GM12875 (cell line): ENCODE measurements at regions not wholly inside any gene's neighbourhood (a gene's known extent, or its start where the extent isn't known, plus 50 kb on each side); places are given as distances from the start of the nearest gene placed in this dataset.

Experiments used
- H3K4me3 ChIP-seq: one replicate; pipeline ENCODE4 v1.5.1; 2011; ENCODE audit warnings: low read depth, low read length, control low read depth
- CTCF ChIP-seq: IDR thresholded peaks from 2 replicates; pipeline ENCODE4 v1.5.1; 2011; ENCODE audit warnings: low read depth, mild to moderate bottlenecking, control low read depth, inconsistent platforms, low read length, moderate library complexity, borderline replicate concordance; ENCODE audit not compliant: insufficient read depth

DNA sequence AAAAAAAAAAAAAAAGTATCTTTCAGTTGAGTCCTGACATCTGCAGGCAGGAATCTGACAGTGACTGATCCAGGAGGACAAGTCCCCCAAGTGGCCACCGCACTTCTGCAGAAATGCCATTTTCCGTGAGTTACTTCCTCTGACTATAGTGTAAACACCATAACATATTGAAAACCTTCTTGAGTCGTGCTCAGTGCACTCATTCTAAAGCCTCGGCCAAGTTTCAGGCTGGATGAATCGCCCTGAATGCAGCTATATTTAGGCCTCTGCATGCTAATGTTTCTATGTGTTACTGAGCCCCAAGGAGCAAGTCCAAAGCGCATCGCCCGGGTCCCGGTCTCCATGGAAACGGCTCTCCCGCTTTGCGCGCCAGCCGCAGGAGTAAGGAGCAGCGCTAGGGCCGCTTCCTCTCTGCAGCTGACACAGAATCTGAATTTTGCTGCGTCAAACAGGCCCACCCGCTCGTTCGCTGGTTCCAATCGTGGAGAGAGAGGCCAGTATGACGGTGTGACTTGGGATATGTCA is 335.4 kb downstream of the MSX2 start:
- no peak overlapping the region for H3K4me3 ChIP-seq
- TF ChIP-seq CTCF, result no peak

GRCh38 chr5:175056831-175057230 is 332.4 kb downstream of the MSX2 start:
- H3K4me3 ChIP-seq, result no peak overlapping the region
- TF ChIP-seq CTCF, result no peak

DNA sequence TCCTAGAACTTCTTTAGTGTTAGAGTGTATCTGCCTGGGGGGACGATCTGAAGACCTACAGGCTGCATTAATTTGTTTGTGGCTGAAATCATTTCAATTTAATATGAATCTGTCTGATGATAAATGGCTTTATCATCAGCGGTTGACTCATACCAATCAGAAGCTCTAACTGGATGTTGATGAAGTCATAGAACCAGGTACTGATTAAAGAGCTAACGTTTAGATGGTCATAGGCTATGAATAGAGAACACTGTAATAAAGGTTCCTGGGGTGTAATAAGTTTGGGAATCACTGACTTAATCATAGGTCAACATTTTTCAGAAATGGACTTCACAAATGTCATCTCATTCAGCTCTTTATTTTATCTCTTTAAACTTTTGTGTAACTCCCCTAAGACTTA is 329.9 kb downstream of the MSX2 start:
- no peak for TF ChIP-seq CTCF
- H3K4me3 ChIP-seq, result no peak overlapping the region

DNA sequence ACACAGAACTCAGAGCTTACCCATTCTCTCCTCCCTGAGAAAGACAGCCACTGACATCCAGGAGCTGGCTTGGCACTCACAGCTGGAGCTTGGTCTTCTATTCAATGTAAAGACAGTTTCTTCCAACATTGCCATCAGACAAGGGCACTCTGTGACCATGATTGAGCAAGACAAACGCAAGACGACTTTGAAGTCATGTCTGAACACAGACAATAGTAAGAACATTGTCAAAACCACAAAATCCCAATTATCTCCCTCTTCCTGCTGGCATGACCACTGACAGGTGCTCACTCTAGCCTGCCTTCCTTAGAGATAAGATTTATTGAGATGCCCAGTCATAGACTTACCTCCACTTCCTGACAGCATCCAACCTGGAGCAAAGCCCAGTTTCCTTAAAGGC is 328.0 kb downstream of the MSX2 start:
- H3K4me3 ChIP-seq, result no peak overlapping the region
- no peak for TF ChIP-seq CTCF

DNA sequence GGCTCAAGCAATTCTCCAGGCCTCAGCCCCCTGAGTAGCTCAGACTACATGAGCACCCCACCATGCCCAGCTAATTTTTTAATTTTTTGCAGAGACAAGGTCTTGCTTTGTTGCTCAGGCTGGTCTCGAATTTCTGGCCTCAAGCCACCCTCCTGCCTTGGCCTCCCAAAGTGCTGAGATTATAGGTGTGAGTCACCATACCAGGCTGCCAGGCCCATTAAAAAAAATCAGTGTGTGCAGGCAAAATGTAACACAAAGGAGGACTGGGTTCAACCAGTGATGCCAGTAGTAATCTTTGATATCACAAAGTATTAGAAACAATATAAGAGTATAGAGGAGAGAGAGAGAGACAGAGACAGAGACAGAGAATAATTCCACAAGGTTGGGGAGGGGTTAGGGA is 322.7 kb downstream of the MSX2 start:
- H3K4me3 ChIP-seq, result no peak overlapping the region
- TF ChIP-seq CTCF, result no peak

DNA sequence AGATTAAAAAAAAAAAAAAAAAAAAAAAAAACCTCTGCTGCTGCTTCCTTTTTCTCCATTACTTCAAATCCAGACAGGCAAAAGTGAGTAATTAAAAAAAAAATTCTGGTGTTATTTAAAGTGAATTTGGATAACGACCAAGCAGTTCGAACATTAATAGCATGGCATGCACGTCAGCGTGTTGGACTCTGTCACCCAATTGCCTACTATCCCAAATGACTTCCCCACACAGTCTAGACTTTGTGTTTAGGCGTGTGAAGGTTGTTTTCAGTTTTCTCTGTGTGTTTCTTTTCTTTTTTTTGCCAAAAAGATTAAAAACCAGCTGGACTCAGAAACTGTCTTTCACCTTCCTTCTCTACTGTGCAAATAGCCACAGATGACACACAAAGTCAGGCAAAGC is 321.4 kb downstream of the MSX2 start:
- H3K4me3 ChIP-seq, result no peak overlapping the region
- no peak for TF ChIP-seq CTCF

DNA sequence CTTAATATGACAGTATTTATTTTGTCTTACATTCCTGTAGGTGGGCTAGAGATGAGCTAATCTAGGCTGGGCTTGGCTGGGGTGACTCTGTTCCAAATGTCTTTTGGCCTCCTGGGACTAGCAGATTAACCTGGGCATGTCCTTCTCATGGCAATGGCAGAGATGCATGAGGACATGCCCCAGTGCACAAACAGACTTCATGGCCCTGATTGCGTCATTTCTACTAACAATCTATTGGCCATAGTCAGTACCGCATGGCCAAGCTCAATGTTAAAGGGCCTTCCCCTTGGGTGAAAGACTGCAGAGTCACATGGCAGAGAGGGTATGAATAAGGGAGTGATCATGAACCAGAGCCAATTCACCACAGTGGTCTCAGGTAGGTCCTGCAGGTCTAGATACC is 313.4 kb downstream of the MSX2 start:
- TF ChIP-seq CTCF, result no peak
- no peak overlapping the region for H3K4me3 ChIP-seq
